GM21528 (cell line): ENCODE measurements at regions not wholly inside any gene's neighbourhood (a gene's known extent, or its start where the extent isn't known, plus 50 kb on each side); places are given as distances from the start of the nearest gene placed in this dataset.
"Not testable (repeated sequence)": the region's sequence is repeated elsewhere in the genome, so short reads cannot be mapped to it uniquely, and the experiment has no call there.

ENCODE experiments used
- ATAC-seq: cut with Tn5 transposase; IDR thresholded peaks from one replicate; pipeline ENCODE4 v1.9.1; 2021; ENCODE audit warnings: mild to moderate bottlenecking, moderate library complexity; ENCODE audit not compliant: unreplicated experiment, low FRiP score

GRCh38 chr1:95297906-95298305 lies 63.9 kb downstream of the RWDD3 start:
- not testable (repeated sequence) for ATAC-seq

GRCh38 chr1:95301091-95301490 lies 67.1 kb downstream of the RWDD3 start:
- no peak for ATAC-seq

- no peak for ATAC-seq
These were observed 67.6 kb downstream of the RWDD3 start for GRCh38 chr1:95301614-95302013.

- no peak for ATAC-seq
These were observed 70.8 kb downstream of the RWDD3 start for GRCh38 chr1:95304803-95305202.

GRCh38 chr1:95308276-95309030 lies 74.4 kb downstream of the RWDD3 start:
- no peak for ATAC-seq

GRCh38 chr1:95309031-95309471 lies 75.0 kb downstream of the RWDD3 start:
- ATAC-seq: no peak

GRCh38 chr1:95311014-95311413 lies 77.0 kb downstream of the RWDD3 start:
- no peak for ATAC-seq

- no peak for ATAC-seq
These were observed 77.8 kb downstream of the RWDD3 start for GRCh38 chr1:95311762-95312161.

GRCh38 chr1:95312181-95312580 lies 78.2 kb downstream of the RWDD3 start:
- ATAC-seq: no peak

GRCh38 chr1:95313527-95313926 lies 79.5 kb downstream of the RWDD3 start:
- no peak for ATAC-seq

- ATAC-seq: no peak
These were observed 87.5 kb downstream of the RWDD3 start for GRCh38 chr1:95321531-95321930.

- no peak for ATAC-seq
These were observed 89.1 kb downstream of the RWDD3 start for GRCh38 chr1:95323123-95323522.

GRCh38 chr1:95325349-95325748 lies 91.3 kb downstream of the RWDD3 start:
- ATAC-seq: no peak

GRCh38 chr1:95326023-95326422 lies 92.0 kb downstream of the RWDD3 start:
- ATAC-seq: no peak

GRCh38 chr1:95332754-95333153 lies 98.7 kb downstream of the RWDD3 start:
- ATAC-seq: no peak

- no peak for ATAC-seq
These were observed 105.4 kb downstream of the RWDD3 start for GRCh38 chr1:95339377-95339776.

- no peak for ATAC-seq
These were observed 106.1 kb downstream of the RWDD3 start for GRCh38 chr1:95340061-95340460.

- ATAC-seq: no peak
These were observed 118.8 kb downstream of the RWDD3 start for GRCh38 chr1:95352767-95353166.

- ATAC-seq: no peak
These were observed 119.2 kb downstream of the RWDD3 start for GRCh38 chr1:95353194-95353593.

- ATAC-seq: no peak
These were observed 130.5 kb downstream of the RWDD3 start for GRCh38 chr1:95364546-95364945.

GRCh38 chr1:95366498-95366897 lies 132.5 kb downstream of the RWDD3 start:
- no peak for ATAC-seq

- no peak for ATAC-seq
These were observed 134.2 kb downstream of the RWDD3 start for GRCh38 chr1:95368178-95368577.
